IPS-20b (cell line): ENCODE measurements at regions not wholly inside any gene's neighbourhood (a gene's known extent, or its start where the extent isn't known, plus 50 kb on each side); places are given as distances from the start of the nearest gene placed in this dataset.
"Not testable (repeated sequence)": the region's sequence is repeated elsewhere in the genome, so short reads cannot be mapped to it uniquely, and the experiment has no call there.

ENCODE experiments used
- H3K27ac ChIP-seq: one replicate; pipeline ENCODE4 v1.5.1; 2013; ENCODE audit warnings: low read length
- H3K27me3 ChIP-seq: 2 replicates; pipeline ENCODE4 v1.6.1; 2013; ENCODE audit warnings: mild to moderate bottlenecking, low read length, inconsistent platforms; ENCODE audit not compliant: insufficient read depth
- H3K36me3 ChIP-seq: 2 replicates; pipeline ENCODE4 v1.6.1; 2013; ENCODE audit warnings: low read depth, mild to moderate bottlenecking, inconsistent platforms, low read length, moderate library complexity; ENCODE audit not compliant: insufficient read depth
- H3K4me1 ChIP-seq: 2 replicates; pipeline ENCODE4 v1.6.1; 2013; ENCODE audit warnings: mild to moderate bottlenecking, control low read depth, inconsistent platforms, low read length, moderate library complexity; ENCODE audit not compliant: insufficient read depth
- H3K4me3 ChIP-seq: 2 replicates; pipeline ENCODE4 v1.5.1; 2013; ENCODE audit warnings: mild to moderate bottlenecking, low read length, inconsistent platforms
- H3K9ac ChIP-seq: 2 replicates; pipeline ENCODE4 v1.6.1; 2013; ENCODE audit warnings: low read depth, mild to moderate bottlenecking, inconsistent platforms, low read length, moderate library complexity
- H3K9me3 ChIP-seq: 2 replicates; pipeline ENCODE4 v1.6.1; 2013; ENCODE audit warnings: mild to moderate bottlenecking, low read depth, low read length, inconsistent platforms; ENCODE audit not compliant: insufficient read depth

GRCh38 chr3:144502402-144502801, 530.8 kb downstream of the DIPK2A start:
- no peak overlapping the region for H3K27ac ChIP-seq
- no peaks in the 10 kb centered on the region for H3K36me3 ChIP-seq
- no peaks in the 10 kb centered on the region for H3K27me3 ChIP-seq
- H3K9me3 ChIP-seq, result no peaks in the 10 kb centered on the region
- peaks cover 4% of the 10 kb centered on the region for H3K4me1 ChIP-seq
- H3K9ac ChIP-seq, result no peak overlapping the region
- H3K4me3 ChIP-seq, result no peak overlapping the region

GRCh38 chr3:144506375-144506774, 534.8 kb downstream of the DIPK2A start:
- not testable (repeated sequence) for H3K4me3 ChIP-seq, H3K4me1 ChIP-seq, H3K9ac ChIP-seq, H3K36me3 ChIP-seq, H3K9me3 ChIP-seq, H3K27me3 ChIP-seq, H3K27ac ChIP-seq

GRCh38 chr3:144511346-144511745, 539.7 kb downstream of the DIPK2A start:
- H3K9me3 ChIP-seq, result no peaks in the 10 kb centered on the region
- H3K4me1 ChIP-seq, result no peaks in the 10 kb centered on the region
- H3K27me3 ChIP-seq, result no peaks in the 10 kb centered on the region
- H3K4me3 ChIP-seq, result no peak overlapping the region
- no peak overlapping the region for H3K27ac ChIP-seq
- H3K36me3 ChIP-seq, result no peaks in the 10 kb centered on the region
- no peak overlapping the region for H3K9ac ChIP-seq

GRCh38 chr3:144516026-144516425, 544.4 kb downstream of the DIPK2A start:
- Histone ChIP-seq H3K9ac (no peak overlapping the region), H3K27me3 (no peaks in the 10 kb centered on the region), H3K36me3 (no peaks in the 10 kb centered on the region), H3K27ac (no peak overlapping the region), H3K9me3 (no peaks in the 10 kb centered on the region), H3K4me3 (no peak overlapping the region), H3K4me1 (no peaks in the 10 kb centered on the region)

GRCh38 chr3:144516589-144516988, 545.0 kb downstream of the DIPK2A start:
- Histone ChIP-seq H3K36me3 (no peaks in the 10 kb centered on the region), H3K27ac (no peak overlapping the region), H3K9me3 (no peaks in the 10 kb centered on the region), H3K27me3 (no peaks in the 10 kb centered on the region), H3K4me3 (no peak overlapping the region), H3K4me1 (no peaks in the 10 kb centered on the region), H3K9ac (no peak overlapping the region)

- H3K27ac ChIP-seq, result no peak overlapping the region
- no peaks in the 10 kb centered on the region for H3K27me3 ChIP-seq
- no peaks in the 10 kb centered on the region for H3K36me3 ChIP-seq
- no peaks in the 10 kb centered on the region for H3K9me3 ChIP-seq
- peaks cover 6% of the 10 kb centered on the region; the same call in 1 of the 2 replicates for H3K4me1 ChIP-seq
- no peak overlapping the region for H3K4me3 ChIP-seq
- no peak overlapping the region for H3K9ac ChIP-seq
Measured at GRCh38 chr3:144521131-144521530, 549.5 kb downstream of the DIPK2A start.

GRCh38 chr3:144522456-144522855, 550.8 kb downstream of the DIPK2A start:
- Histone ChIP-seq H3K9ac (no peak overlapping the region), H3K36me3 (no peaks in the 10 kb centered on the region), H3K4me3 (no peak overlapping the region), H3K9me3 (no peaks in the 10 kb centered on the region), H3K27me3 (no peaks in the 10 kb centered on the region), H3K27ac (no peak overlapping the region), H3K4me1 (peaks cover 6% of the 10 kb centered on the region; the same call in 1 of the 2 replicates)

- H3K36me3 ChIP-seq, result no peaks in the 10 kb centered on the region
Measured at GRCh38 chr3:144523396-144523795, 551.8 kb downstream of the DIPK2A start.

GRCh38 chr3:144524531-144524930, 552.9 kb downstream of the DIPK2A start:
- H3K9ac ChIP-seq, result no peak overlapping the region
- no peak overlapping the region for H3K27ac ChIP-seq
- H3K36me3 ChIP-seq, result no peaks in the 10 kb centered on the region
- no peak overlapping the region for H3K4me3 ChIP-seq
- no peaks in the 10 kb centered on the region for H3K27me3 ChIP-seq
- peaks cover 6% of the 10 kb centered on the region; the same call in 1 of the 2 replicates for H3K4me1 ChIP-seq
- H3K9me3 ChIP-seq, result no peaks in the 10 kb centered on the region

More at GRCh38 chr3:144523396-144523795, 551.8 kb downstream of the DIPK2A start:
- Histone ChIP-seq H3K4me1 (peaks cover 6% of the 10 kb centered on the region; the same call in 1 of the 2 replicates), H3K27ac (no peak overlapping the region), H3K9me3 (no peaks in the 10 kb centered on the region), H3K9ac (no peak overlapping the region), H3K4me3 (no peak overlapping the region), H3K27me3 (no peaks in the 10 kb centered on the region)

- Histone ChIP-seq H3K36me3 (no peaks in the 10 kb centered on the region), H3K9me3 (no peaks in the 10 kb centered on the region), H3K4me3 (no peak overlapping the region), H3K27me3 (no peaks in the 10 kb centered on the region), H3K4me1 (no peaks in the 10 kb centered on the region), H3K27ac (no peak overlapping the region), H3K9ac (no peak overlapping the region)
Measured at GRCh38 chr3:144529566-144529965, 557.9 kb downstream of the DIPK2A start.

GRCh38 chr3:144544871-144545270, 573.2 kb downstream of the DIPK2A start:
- Histone ChIP-seq H3K27ac (no peak overlapping the region), H3K9ac (no peak overlapping the region), H3K9me3 (no peaks in the 10 kb centered on the region), H3K36me3 (no peaks in the 10 kb centered on the region), H3K27me3 (no peaks in the 10 kb centered on the region), H3K4me1 (peaks cover 25% of the 10 kb centered on the region), H3K4me3 (no peak overlapping the region)

- no peaks in the 10 kb centered on the region for H3K36me3 ChIP-seq
- no peaks in the 10 kb centered on the region for H3K9me3 ChIP-seq
- no peak overlapping the region for H3K9ac ChIP-seq
- H3K4me3 ChIP-seq, result no peak overlapping the region
- H3K27ac ChIP-seq, result no peak overlapping the region
- H3K4me1 ChIP-seq, result peaks cover 26% of the 10 kb centered on the region
- no peaks in the 10 kb centered on the region for H3K27me3 ChIP-seq
Measured at GRCh38 chr3:144546539-144546938, 574.9 kb downstream of the DIPK2A start.

- peak overlapping the region; percentile 48; the same call in 1 of the 2 replicates for H3K4me3 ChIP-seq
- H3K9me3 ChIP-seq, result no peaks in the 10 kb centered on the region
- H3K27ac ChIP-seq, result no peak overlapping the region
- H3K9ac ChIP-seq, result peak overlapping the region; percentile 24
- H3K36me3 ChIP-seq, result no peaks in the 10 kb centered on the region
- peaks cover 33% of the 10 kb centered on the region for H3K4me1 ChIP-seq
- no peaks in the 10 kb centered on the region for H3K27me3 ChIP-seq
Measured at GRCh38 chr3:144548346-144548745, 576.7 kb downstream of the DIPK2A start.
